ENCODE measurements at regions not wholly inside any gene's neighbourhood (a gene's known extent, or its start where the extent isn't known, plus 50 kb on each side); places are given as distances from the start of the nearest gene placed in this dataset.

DNA sequence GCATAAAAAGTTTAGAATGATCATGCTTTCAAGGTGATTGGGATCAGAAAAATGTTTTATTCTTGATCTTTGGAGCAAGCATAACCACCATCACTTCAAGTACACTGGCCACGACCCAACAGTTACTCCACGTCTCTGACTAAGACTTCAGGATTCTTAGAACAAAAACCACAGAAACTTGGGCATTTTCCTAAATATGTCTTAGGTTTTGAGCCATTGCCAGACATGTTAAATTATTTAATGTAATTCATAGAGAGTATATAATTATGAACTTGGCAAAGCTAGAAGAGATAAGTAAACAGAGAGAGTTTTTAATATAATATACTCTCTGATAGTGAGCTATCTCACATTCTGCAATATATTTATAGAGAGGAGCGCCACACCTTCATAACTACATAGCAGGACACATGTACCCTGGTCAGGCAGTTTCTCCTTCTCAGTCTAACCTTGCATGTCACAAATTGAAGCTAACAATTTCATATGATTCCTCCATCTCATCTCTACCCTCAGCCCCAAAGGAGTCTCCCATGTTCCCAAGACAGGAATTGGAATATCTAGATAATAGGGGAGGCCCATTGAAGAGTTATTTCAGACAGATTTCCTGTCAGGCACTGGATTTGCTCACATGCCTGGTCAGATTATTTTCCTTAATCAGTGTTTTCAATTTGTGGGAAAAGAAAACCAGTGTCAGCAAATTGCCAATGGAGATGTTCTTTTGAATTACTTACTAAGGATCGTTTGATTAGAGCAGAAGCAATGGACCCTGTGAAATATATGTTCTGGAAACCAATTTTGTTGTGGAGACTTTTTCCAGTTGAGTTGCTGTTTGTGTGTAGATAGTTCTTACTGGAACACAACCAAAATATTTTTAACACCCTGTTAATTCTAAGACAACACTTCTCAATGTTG lies 61.7 kb upstream of the GUCY1A1 start:
- TF ChIP-seq, protein P1, sequence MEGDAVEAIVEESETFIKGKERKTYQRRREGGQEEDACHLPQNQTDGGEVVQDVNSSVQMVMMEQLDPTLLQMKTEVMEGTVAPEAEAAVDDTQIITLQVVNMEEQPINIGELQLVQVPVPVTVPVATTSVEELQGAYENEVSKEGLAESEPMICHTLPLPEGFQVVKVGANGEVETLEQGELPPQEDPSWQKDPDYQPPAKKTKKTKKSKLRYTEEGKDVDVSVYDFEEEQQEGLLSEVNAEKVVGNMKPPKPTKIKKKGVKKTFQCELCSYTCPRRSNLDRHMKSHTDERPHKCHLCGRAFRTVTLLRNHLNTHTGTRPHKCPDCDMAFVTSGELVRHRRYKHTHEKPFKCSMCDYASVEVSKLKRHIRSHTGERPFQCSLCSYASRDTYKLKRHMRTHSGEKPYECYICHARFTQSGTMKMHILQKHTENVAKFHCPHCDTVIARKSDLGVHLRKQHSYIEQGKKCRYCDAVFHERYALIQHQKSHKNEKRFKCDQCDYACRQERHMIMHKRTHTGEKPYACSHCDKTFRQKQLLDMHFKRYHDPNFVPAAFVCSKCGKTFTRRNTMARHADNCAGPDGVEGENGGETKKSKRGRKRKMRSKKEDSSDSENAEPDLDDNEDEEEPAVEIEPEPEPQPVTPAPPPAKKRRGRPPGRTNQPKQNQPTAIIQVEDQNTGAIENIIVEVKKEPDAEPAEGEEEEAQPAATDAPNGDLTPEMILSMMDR (IDR thresholded peaks at IDR 0.05), result no peak
- no peak for TF ChIP-seq POLR2A (IDR thresholded peaks at IDR 0.05)
